NCI-H2107 treated with DMSO at 0.1 percent for 48 hours (cell line): ENCODE measurements at regions not wholly inside any gene's neighbourhood (a gene's known extent, or its start where the extent isn't known, plus 50 kb on each side); places are given as distances from the start of the nearest gene placed in this dataset.

ENCODE experiments used
- DNase-seq: peaks from one replicate; lab custom pipeline; 2025; ENCODE audit not compliant: unreplicated experiment; lab: John Stamatoyannopoulos, UW

GRCh38 chr2:63658176-63658968 is 69.6 kb downstream of the MDH1 start:
- DNase-seq, result no peak

- DNase-seq, result no peak
These were observed 71.3 kb downstream of the MDH1 start for GRCh38 chr2:63660060-63660459.

DNA sequence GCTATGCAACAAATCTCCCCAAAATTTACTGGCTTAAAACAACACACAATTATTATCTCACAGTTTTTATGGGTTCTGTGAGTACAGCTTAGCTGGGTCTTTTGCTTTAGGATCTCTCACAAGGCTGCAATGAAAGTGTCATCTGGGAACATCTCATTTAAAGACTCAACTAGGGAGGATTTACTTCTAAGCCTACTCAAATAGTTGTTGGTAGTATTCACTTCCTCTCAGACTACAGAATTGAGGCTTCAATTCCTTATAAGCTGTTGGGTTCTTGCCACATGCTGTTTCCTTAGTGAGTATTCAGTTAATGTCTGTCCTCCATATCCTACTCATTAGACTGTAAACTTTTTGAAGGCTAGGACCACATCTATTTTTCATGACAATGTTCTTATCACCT is 72.3 kb downstream of the MDH1 start:
- DNase-seq, result no peak

- no peak for DNase-seq
These were observed 73.5 kb downstream of the MDH1 start for GRCh38 chr2:63662028-63662804.

DNA sequence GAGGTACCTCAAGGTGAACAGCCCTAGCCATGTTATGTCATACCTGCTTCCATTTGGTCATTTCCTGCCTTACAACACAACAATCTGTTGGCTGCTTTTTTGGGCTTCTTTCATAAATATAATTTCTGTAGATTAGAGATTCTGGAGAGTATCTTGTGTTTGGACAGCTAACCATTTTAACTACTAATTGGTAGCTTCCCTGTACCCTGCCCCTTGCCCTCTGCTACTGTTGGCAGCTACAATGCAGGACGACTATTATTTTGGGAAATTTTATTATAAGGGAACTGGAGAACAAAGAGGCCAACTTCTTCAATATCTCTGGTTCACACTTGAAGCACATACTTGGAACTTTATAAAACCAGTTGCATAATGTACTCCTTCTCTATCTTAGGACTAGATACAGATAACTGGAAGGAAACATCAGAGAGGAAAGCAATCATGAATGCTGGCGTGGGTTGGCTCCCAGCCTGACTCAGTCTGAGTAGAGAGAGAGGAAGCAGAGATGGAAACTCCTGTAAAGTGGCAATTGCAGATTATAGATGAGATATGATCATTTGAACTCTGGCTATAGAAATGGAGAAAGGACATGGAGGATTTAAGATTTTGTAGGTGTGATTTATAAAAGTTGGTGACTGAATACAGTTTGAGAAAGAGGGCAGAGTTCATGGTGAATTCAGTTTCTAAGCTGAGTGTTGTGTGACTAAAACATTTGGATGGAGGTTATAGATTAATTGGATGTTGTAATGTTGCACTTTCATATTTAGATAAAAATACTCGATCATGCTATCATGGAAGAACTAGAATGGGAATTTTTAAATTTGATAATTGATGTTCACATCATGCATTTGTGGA is 74.5 kb downstream of the MDH1 start:
- no peak for DNase-seq

GRCh38 chr2:63665091-63665490 is 76.3 kb downstream of the MDH1 start:
- no peak for DNase-seq

GRCh38 chr2:63665846-63666475 is 77.2 kb downstream of the MDH1 start:
- DNase-seq, result no peak

DNA sequence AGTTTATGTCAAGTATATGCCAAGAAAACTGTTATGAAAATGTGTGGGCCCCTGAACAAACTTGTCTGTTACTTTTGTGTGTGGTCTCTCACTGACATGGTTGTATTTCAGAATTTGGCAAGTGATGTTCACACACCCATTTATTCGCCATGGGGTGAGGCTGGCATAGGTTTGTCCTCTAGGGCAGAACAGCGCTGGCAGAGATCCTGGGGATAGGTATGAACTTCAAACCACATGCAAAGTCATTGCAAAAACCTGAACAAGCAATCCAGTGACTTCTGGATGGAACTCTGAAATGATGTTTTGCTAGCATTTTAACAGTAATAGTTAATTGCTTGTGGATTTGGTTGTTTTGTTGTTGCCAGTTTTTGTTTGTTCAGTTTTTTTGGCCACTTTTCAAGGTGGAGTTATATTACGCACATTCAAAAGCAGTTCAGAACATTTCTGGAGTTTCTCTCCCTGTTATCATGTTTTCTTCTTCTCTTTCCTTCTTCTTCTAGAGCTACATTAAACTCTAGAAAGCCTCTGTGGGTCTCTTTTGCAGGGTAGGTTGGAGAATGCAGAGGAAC is 78.5 kb downstream of the MDH1 start:
- no peak for DNase-seq

GRCh38 chr2:63668000-63668399 is 79.2 kb downstream of the MDH1 start:
- DNase-seq, result no peak

GRCh38 chr2:63668466-63668865 is 79.7 kb downstream of the MDH1 start:
- DNase-seq, result no peak

DNA sequence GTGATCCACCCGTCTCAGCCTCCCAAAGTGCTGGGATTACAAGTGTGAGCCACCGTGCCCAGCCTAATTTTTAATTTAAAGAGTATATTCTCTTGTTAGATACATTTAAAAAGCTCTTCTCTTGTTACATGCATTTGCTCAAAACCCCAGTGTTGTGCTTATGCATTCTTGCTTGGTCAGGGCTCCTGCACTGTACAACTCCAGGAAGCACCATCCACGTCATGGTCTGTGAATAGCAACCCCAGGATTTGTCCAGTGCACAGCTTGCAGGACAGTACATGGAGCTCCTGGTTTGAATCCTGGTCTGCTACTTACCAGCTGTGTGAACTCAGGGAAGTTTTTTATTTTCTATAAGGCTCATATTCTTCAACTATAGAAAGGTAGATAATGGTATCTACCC is 80.8 kb downstream of the MDH1 start:
- no peak for DNase-seq

GRCh38 chr2:63673865-63674533 is 85.2 kb downstream of the MDH1 start:
- no peak for DNase-seq

GRCh38 chr2:63675026-63675425 is 86.3 kb downstream of the MDH1 start:
- no peak for DNase-seq

GRCh38 chr2:63676135-63676534 is 87.4 kb downstream of the MDH1 start:
- DNase-seq, result no peak

DNA sequence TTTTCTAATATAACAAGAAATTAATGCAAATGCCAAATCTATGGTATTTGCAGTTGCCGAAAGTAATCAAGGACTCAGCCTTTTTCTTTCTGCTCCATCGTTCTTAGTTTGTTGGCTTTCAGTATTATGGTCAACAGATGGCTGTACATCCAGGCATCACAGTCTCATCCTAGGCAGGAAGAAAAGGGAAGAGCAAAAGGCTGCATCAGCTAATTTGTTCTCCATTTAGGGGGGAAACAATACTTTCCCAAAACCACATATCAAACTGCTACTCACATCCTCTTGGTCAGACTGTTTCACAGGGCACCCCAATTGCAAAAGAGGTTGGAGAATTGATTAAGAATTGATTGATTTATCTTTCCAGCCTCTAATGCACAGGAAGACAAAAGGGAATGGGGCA is 89.3 kb downstream of the MDH1 start:
- DNase-seq, result no peak

DNA sequence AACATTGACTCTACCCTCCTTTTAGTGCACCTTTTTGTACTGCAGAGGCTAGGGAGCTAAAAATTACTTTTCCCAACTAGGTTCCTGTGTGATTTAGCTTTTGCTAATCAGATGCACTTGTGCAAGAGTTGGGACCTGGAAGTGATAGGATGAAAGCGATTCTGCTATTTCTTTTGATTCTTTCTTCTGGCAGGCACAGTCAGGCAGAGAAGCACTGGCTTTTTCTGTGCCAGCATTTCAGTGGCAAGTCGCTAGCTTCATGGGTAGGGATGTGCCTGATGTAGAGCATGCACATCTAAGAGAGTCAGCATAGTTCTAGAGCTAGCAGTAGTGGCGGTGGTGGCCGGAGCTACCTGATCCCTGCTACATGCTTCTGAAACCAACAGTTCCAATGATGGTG is 89.8 kb downstream of the MDH1 start:
- DNase-seq, result no peak

GRCh38 chr2:63679252-63679855 is 90.6 kb downstream of the MDH1 start:
- DNase-seq, result no peak

DNA sequence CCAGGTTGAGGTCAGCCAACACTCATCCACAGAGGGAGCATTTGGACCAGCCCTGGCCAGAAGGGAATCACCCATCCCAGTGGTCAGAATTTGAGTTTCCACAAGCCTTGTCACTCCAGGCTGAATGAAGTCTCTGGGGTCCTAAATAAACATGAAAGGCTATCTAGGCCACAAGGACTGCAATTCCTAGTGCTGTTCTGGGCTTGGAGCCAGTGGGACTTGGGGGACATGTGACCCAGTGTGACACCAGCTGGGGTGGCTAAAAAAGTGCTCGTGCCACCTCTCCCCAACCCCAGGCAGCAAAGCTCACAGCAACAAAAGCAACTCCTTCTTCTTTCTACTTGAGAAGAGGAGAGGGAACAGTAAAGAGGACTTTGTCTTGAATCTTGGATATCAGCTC is 91.7 kb downstream of the MDH1 start:
- DNase-seq, result no peak

- DNase-seq, result no peak
These were observed 93.1 kb downstream of the MDH1 start for GRCh38 chr2:63681896-63682295.
